HL-60 (cell line): ENCODE measurements at regions not wholly inside any gene's neighbourhood (a gene's known extent, or its start where the extent isn't known, plus 50 kb on each side); places are given as distances from the start of the nearest gene placed in this dataset.

Experiments
- GABPA ChIP-seq: IDR thresholded peaks from 2 replicates; pipeline ENCODE4 v1.6.1; 2012; ENCODE audit warnings: low read depth
- POLR2AphosphoS5 ChIP-seq: IDR thresholded peaks from 2 replicates; pipeline ENCODE4 v1.6.1; 2012; ENCODE audit warnings: low read depth
- SPI1 ChIP-seq: IDR thresholded peaks from 2 replicates; pipeline ENCODE4 v1.6.1; 2012; ENCODE audit warnings: low read depth, mild to moderate bottlenecking, borderline replicate concordance
- TF ChIP-seq, protein P1 (sequence below): IDR thresholded peaks from one replicate; pipeline ENCODE4 v1.5.1; 2011; ENCODE audit warnings: low read length, control low read depth, inconsistent platforms; ENCODE audit not compliant: insufficient read depth
- TF ChIP-seq, protein P2 (sequence below): IDR thresholded peaks from 2 replicates; pipeline ENCODE4 v1.6.1; 2012; ENCODE audit warnings: low read depth; ENCODE audit not compliant: insufficient replicate concordance

DNA sequence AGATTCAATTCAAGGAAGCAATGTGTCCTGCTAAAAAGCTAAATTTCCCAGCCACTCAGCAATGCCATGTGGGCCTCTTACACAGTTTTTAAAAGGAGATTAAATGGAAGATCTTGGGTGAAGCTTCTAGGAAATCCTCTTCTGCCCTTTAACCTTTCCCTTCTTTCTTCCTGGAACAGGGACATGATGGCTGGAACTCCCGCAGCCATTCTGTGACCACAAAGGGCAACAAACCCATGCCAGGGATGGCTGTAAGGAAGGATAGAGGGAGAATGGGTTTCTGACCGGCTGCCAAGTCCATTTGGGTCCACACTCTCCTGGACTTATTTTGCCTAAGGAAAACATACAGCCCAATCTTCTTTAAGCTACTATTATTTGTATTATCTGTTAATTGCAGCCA lies 52.6 kb upstream of the ASAP2 start:
- TF ChIP-seq, protein P1, sequence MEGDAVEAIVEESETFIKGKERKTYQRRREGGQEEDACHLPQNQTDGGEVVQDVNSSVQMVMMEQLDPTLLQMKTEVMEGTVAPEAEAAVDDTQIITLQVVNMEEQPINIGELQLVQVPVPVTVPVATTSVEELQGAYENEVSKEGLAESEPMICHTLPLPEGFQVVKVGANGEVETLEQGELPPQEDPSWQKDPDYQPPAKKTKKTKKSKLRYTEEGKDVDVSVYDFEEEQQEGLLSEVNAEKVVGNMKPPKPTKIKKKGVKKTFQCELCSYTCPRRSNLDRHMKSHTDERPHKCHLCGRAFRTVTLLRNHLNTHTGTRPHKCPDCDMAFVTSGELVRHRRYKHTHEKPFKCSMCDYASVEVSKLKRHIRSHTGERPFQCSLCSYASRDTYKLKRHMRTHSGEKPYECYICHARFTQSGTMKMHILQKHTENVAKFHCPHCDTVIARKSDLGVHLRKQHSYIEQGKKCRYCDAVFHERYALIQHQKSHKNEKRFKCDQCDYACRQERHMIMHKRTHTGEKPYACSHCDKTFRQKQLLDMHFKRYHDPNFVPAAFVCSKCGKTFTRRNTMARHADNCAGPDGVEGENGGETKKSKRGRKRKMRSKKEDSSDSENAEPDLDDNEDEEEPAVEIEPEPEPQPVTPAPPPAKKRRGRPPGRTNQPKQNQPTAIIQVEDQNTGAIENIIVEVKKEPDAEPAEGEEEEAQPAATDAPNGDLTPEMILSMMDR = no peak
- TF ChIP-seq GABPA (no peak), POLR2AphosphoS5 (no peak), SPI1 (no peak)
- TF ChIP-seq, protein P2, sequence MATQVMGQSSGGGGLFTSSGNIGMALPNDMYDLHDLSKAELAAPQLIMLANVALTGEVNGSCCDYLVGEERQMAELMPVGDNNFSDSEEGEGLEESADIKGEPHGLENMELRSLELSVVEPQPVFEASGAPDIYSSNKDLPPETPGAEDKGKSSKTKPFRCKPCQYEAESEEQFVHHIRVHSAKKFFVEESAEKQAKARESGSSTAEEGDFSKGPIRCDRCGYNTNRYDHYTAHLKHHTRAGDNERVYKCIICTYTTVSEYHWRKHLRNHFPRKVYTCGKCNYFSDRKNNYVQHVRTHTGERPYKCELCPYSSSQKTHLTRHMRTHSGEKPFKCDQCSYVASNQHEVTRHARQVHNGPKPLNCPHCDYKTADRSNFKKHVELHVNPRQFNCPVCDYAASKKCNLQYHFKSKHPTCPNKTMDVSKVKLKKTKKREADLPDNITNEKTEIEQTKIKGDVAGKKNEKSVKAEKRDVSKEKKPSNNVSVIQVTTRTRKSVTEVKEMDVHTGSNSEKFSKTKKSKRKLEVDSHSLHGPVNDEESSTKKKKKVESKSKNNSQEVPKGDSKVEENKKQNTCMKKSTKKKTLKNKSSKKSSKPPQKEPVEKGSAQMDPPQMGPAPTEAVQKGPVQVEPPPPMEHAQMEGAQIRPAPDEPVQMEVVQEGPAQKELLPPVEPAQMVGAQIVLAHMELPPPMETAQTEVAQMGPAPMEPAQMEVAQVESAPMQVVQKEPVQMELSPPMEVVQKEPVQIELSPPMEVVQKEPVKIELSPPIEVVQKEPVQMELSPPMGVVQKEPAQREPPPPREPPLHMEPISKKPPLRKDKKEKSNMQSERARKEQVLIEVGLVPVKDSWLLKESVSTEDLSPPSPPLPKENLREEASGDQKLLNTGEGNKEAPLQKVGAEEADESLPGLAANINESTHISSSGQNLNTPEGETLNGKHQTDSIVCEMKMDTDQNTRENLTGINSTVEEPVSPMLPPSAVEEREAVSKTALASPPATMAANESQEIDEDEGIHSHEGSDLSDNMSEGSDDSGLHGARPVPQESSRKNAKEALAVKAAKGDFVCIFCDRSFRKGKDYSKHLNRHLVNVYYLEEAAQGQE = no peak
